DOHH2 (cell line): ENCODE measurements at regions not wholly inside any gene's neighbourhood (a gene's known extent, or its start where the extent isn't known, plus 50 kb on each side); places are given as distances from the start of the nearest gene placed in this dataset.

Experiments used
- EZH2phosphoT487 ChIP-seq: fragments of 200-600 bp; sonication (generic); IDR thresholded peaks from 2 replicates; pipeline ENCODE4 v1.6.1; 2017; ENCODE audit warnings: borderline replicate concordance, mild to moderate bottlenecking, antibody characterized with exemption, low read length, moderate library complexity, mixed read lengths
- TF ChIP-seq, protein P1 (sequence below): fragments of 200-600 bp; sonication (generic); IDR thresholded peaks from one replicate; pipeline ENCODE4 v1.5.1; 2014; ENCODE audit warnings: antibody characterized with exemption, mild to moderate bottlenecking, low read depth, low read length; ENCODE audit not compliant: poor library complexity, severe bottlenecking

DNA sequence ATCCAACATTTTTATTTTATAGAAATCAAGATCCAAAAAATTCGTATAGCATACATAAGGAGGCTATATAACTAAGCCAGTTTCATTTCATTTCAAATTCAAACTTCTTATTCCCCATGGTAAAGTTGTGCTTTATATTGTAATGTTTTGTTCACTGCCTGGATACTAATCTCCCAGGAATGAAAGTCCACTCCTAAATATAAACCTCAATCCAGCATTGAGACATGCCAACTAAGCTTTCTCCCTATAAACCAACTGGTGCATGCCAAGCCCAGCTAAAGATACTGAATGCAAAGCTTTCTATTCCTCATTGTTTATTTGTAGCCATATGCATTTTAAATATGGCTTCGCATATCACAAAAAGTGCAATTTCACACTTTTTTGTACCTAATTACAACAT, 63.8 kb upstream of the INPP4B start:
- TF ChIP-seq, protein P1, sequence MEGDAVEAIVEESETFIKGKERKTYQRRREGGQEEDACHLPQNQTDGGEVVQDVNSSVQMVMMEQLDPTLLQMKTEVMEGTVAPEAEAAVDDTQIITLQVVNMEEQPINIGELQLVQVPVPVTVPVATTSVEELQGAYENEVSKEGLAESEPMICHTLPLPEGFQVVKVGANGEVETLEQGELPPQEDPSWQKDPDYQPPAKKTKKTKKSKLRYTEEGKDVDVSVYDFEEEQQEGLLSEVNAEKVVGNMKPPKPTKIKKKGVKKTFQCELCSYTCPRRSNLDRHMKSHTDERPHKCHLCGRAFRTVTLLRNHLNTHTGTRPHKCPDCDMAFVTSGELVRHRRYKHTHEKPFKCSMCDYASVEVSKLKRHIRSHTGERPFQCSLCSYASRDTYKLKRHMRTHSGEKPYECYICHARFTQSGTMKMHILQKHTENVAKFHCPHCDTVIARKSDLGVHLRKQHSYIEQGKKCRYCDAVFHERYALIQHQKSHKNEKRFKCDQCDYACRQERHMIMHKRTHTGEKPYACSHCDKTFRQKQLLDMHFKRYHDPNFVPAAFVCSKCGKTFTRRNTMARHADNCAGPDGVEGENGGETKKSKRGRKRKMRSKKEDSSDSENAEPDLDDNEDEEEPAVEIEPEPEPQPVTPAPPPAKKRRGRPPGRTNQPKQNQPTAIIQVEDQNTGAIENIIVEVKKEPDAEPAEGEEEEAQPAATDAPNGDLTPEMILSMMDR: no peak
- TF ChIP-seq EZH2phosphoT487: no peak
